KOPT-K1 (cell line): ENCODE measurements at regions not wholly inside any gene's neighbourhood (a gene's known extent, or its start where the extent isn't known, plus 50 kb on each side); places are given as distances from the start of the nearest gene placed in this dataset.

Experiments
- H3K27ac ChIP-seq: fragments of 200-600 bp; sonication (generic); 2 replicates; pipeline ENCODE4 v1.5.1; 2016; ENCODE audit warnings: antibody characterized with exemption, mild to moderate bottlenecking, low read depth, low read length; ENCODE audit not compliant: poor library complexity, severe bottlenecking
- H3K36me3 ChIP-seq: fragments of 200-600 bp; sonication (generic); 2 replicates; pipeline ENCODE4 v1.5.1; 2017; ENCODE audit warnings: antibody characterized with exemption, mild to moderate bottlenecking, low read length, moderate library complexity; ENCODE audit not compliant: insufficient read depth
- H3K9me3 ChIP-seq: fragments of 200-600 bp; sonication (generic); 2 replicates; pipeline ENCODE4 v1.5.1; 2017; ENCODE audit warnings: antibody characterized with exemption, low read length, mild to moderate bottlenecking; ENCODE audit not compliant: insufficient read depth, poor library complexity, severe bottlenecking

- Histone ChIP-seq H3K36me3 (no peaks in the 10 kb centered on the region), H3K9me3 (no peaks in the 10 kb centered on the region), H3K27ac (no peak overlapping the region)
These were observed 64.2 kb upstream of the MEOX2 start for GRCh38 chr7:15750727-15751126.

GRCh38 chr7:15749631-15750030 lies 63.1 kb upstream of the MEOX2 start:
- no peaks in the 10 kb centered on the region for H3K36me3 ChIP-seq
- H3K27ac ChIP-seq, result no peak overlapping the region
- no peaks in the 10 kb centered on the region for H3K9me3 ChIP-seq

DNA sequence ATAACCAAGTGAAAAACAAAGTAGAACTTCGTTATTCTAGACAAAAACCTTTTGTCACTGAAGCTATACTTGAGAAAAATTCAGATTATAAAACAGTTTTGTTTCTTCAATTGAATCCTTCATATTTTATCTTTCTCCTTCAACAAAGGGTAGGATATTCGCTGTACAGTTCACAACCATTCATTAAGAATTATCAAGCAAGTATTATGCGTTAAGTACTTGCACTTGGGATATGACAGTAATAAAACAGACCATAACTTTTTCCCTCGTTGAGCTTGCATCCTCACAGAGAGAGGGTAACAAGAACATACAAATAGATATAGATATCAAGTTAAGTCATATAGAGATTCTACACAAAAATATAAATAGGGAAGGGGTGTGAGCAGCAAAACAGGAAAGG lies 61.2 kb upstream of the MEOX2 start:
- H3K27ac ChIP-seq, result no peak overlapping the region
- H3K9me3 ChIP-seq, result no peaks in the 10 kb centered on the region
- H3K36me3 ChIP-seq, result no peaks in the 10 kb centered on the region

GRCh38 chr7:15747301-15747700 lies 60.8 kb upstream of the MEOX2 start:
- Histone ChIP-seq H3K9me3 (no peaks in the 10 kb centered on the region), H3K27ac (no peak overlapping the region), H3K36me3 (no peaks in the 10 kb centered on the region)

DNA sequence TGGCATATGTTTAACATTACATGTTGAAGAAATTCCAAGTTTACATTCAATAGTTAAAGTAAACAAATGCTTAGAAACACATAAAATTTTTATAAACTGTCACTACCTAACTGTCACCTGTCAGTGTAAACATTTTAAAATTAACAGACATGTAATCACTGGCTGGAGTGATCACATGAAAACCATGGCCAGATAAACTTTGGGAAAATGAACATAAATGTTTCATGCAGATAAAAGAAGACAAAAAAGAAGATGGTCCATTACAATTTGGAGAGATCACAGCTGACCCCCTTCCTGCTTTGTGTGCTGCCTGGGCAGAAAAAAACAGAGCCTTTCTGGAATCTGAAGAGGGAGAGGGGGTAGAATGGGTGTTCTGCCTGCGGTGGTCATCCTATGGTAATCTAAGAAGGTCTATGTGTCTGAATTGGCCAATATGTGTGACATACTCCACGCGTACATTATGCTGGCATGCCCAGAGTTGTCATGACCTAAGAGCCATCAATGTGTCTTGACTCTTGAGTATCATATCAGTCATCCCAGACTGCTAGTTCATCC lies 57.5 kb upstream of the MEOX2 start:
- no peak overlapping the region for H3K27ac ChIP-seq
- H3K9me3 ChIP-seq, result no peaks in the 10 kb centered on the region
- H3K36me3 ChIP-seq, result no peaks in the 10 kb centered on the region

DNA sequence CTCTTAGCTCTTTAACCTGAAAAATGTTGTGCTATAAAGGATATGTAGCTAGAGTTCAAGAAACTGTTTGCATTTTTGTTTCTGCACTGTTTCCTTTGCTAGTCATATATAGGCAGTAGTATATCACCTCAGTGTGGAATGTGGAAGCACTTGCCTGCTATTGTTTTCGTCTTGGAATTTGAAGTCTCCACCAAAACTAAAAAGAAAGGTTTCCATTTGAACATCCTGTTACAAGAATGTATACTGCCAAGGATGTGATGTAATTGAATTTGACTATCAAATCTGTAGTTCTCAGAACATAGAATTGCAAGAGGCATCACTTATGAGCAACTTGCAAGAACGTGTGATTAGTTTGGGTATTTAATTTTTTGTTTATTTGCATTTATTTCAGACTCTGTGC lies 51.1 kb upstream of the MEOX2 start:
- H3K36me3 ChIP-seq, result no peaks in the 10 kb centered on the region
- H3K27ac ChIP-seq, result no peak overlapping the region
- no peaks in the 10 kb centered on the region for H3K9me3 ChIP-seq
